ENCODE measurements at regions not wholly inside any gene's neighbourhood (a gene's known extent, or its start where the extent isn't known, plus 50 kb on each side); places are given as distances from the start of the nearest gene placed in this dataset.

GRCh38 chr3:59425371-59425770 lies 375.5 kb upstream of the CFAP20DC start:
- TF ChIP-seq, protein P1, sequence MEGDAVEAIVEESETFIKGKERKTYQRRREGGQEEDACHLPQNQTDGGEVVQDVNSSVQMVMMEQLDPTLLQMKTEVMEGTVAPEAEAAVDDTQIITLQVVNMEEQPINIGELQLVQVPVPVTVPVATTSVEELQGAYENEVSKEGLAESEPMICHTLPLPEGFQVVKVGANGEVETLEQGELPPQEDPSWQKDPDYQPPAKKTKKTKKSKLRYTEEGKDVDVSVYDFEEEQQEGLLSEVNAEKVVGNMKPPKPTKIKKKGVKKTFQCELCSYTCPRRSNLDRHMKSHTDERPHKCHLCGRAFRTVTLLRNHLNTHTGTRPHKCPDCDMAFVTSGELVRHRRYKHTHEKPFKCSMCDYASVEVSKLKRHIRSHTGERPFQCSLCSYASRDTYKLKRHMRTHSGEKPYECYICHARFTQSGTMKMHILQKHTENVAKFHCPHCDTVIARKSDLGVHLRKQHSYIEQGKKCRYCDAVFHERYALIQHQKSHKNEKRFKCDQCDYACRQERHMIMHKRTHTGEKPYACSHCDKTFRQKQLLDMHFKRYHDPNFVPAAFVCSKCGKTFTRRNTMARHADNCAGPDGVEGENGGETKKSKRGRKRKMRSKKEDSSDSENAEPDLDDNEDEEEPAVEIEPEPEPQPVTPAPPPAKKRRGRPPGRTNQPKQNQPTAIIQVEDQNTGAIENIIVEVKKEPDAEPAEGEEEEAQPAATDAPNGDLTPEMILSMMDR (IDR thresholded peaks at IDR 0.05), result no peak
- TF ChIP-seq POLR2A (IDR thresholded peaks at IDR 0.05), result no peak
